ENCODE measurements at regions not wholly inside any gene's neighbourhood (a gene's known extent, or its start where the extent isn't known, plus 50 kb on each side); places are given as distances from the start of the nearest gene placed in this dataset.

DNA sequence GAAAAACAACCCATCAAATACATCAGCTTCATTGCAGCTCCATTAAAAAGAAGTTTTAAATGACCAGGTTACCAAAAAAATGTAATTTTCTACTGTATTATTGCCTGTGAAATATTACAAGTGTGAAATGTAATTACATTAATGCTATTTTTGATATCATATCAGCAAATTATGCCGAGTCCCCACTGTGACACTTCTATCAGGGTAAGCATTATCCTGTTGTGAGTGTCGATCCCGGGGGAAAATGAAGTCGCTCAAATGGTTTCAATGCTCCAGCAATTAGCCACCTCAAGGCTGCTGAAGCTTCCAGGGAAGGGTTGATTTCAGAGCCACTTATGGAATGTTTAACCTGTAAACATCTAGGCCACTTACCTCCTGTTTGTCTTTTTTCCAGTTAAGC is 70.4 kb downstream of the RCN1 start:
- DNase-seq: peak; percentile 79

DNA sequence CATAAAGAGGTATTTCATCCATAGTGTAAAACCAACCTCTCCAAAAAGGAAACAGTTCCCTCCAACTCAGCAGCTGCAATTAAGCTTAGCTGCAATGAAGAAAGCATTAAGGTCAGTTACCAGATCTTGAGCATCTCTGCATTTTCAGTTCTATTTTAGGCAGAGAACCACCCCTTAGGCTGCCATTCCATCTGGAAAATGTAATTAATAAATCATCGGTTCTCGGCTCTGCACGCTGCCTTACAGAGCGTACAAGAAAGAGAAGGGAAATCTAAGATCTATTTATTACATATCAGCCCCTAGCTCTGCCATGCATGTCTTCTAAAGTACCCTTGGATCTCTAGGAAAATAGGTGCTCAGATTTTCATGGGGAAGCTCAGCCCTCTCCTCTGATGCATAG is 71.5 kb downstream of the RCN1 start:
- no peak for DNase-seq

DNA sequence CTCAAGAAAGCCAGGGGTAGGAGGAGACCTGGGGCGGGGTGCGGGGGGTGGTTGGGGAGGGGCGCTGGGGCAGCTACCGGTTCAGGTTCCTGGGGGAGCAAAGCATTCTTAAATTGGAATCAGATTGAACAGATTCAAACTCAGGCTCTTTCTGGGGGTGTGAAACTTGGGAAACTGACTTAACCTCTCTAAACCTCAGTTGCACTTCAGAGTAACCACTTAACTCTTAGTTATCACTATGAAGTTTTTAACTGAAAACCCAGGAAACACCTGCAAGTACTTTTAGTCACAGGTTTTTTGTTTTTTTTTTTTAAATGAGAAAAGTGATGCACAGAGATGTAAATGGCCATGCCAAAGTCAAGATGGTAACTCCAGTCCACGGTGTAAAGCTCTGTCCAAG is 72.0 kb downstream of the RCN1 start:
- DNase-seq: no peak

DNA sequence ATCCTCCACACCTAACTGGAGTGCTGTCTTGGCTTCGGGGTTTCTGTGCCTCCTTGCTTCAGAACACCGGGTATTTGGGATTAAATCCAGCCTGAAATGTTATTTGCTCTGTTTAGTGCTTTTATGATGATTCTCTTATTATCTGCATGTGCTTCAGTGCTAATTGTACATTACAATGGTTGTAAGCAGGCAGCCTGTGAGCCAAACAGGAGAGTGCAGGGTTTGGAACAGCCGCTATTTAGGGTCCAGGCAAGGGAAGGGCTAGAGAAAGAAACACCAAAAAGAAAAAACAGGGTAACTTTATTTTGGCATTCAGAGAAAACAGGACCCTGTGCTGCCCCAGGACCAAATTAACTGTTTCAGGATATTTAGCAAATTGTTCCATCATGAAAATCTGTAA is 72.7 kb downstream of the RCN1 start:
- no peak for DNase-seq

DNA sequence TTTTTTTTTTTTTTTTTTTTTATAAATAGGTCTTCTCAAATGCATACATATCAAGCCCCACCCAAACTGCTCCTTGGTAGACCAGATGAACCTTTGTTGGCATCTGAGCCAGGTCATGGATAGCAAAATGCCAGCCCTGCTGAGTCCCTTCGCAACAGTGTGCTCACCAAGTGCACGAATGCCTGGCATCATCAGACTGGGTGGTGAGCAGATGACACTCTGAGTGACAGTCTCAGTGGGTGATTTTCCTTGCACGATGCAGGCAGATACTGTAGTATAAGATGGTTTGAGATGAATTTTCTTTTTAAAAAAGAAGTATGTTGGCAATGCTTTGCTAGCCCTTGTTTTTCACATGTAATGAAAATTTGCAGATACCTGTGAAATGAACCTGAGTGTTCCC is 74.0 kb downstream of the RCN1 start:
- DNase-seq: no peak

DNA sequence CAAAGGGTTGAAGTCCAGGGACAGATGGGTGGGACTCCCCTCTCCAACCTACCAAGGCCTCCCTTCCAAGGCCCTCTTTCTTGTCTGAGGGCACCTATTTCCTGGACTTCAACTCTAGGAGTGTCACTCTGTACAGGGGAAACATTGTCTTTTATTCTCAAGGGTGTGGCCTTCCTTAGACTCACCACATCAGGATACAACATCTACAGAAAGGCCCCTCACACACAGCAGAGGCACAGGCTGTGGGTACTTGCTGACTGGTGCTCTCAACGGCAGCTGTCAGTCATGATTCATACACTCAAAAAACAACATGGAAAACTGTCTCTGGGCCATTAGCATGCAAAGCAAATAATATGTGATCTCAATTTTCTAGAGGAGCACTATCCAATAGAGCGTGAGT is 78.0 kb downstream of the RCN1 start:
- no peak for DNase-seq

DNA sequence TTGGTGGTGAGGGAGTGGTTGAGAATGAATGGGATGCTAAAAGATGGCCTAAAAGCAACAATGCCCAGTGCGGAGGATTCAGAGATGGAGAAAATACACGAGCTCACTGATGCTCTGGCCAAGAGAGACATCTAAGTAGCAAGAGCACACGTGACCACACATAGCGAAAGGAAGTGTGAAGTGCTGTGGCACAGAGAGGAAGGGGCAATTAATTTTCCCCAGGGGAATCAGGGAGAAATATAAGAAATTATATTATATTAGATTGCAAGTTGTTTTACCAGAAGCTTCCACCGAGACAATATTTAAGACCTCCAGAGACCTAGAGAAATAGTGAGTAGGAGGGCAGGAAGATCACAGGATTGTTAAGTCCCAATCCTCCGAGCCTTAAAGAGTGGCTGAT is 80.6 kb downstream of the RCN1 start:
- DNase-seq: peak; percentile 54

DNA sequence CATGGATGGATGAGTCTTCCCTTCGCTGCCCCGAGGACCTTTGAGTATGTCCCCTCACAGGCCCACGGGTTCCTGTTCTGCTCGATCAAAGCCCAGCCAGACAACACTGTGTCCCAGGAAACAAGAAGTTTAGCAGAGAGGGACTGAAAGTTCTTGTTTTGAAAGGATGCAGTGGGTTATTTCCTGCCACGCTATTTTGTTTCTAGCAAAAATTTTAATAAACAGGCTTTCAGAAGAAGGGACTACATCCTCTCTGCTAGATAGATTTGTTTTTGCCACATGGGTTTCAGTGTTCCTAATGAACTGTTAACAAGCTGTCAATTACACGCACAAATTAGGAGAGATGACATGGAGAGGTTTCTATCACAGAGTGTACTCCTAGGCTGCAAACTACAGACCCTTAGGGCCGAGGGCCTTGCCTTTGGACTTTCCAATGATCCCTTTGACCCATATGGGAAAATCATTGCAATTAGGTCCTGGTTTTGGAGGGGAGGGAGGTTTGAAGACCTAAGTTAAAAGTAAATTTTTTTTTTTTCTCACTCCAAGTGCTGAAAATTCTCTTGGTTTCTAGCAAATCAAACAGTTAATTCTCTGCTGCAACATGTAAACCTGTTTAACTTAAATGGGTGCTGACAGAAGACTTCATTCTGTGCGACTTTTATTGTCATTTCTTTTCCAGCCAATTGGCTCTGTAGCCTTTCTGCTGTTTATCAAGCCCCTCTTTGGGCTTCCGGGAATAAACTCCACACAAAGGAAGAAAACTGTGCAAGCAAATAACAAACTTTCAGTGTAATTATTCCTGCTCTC is 81.4 kb downstream of the RCN1 start:
- DNase-seq: peak; percentile 72

DNA sequence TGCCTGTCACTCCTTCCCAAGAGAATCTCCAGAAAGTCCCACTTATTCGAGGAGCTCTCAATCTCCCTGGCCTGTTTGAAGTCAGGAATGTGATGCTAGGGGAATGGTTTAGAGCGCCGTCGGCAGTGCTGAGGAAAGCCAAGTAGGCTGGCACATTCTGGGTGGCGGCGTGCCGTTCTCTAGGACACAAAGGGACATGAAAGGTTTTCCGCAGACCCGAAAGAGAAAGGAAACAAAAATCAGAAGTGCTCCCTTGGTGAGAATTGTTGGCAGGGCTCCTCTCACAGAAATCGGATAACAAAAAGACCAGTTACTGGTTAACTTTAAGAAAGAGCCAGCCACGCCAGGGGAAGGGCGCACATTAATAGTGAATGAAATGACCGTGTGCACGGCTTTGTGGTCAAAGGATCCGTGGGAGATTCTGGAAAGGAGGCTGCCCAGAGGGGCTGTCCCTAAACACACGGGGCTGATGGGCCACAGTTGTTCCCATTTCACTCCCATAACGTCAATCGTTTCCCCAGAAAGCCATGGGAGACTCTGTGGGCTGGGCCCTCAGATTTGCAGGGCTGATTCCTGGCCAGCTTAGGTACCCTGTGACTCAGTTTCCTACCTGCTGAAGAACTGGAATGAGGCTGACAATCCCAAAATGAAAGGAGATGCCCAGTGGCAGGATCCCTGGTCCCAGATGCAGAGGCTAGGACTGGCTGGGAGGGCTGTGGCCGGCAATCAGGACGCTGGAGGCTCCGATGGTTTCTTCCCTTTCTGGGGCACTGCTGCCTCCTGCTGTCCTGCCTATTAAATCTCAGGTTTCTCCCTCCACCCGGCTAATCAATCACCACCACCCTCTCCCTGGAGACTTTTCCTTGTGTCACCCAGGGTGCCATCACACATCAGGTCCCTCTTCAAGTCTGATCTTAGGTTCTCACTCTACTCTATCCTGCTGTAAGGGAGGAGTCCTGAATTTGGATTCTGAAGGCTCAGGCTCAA is 82.3 kb downstream of the RCN1 start:
- DNase-seq: peak; percentile 50

DNA sequence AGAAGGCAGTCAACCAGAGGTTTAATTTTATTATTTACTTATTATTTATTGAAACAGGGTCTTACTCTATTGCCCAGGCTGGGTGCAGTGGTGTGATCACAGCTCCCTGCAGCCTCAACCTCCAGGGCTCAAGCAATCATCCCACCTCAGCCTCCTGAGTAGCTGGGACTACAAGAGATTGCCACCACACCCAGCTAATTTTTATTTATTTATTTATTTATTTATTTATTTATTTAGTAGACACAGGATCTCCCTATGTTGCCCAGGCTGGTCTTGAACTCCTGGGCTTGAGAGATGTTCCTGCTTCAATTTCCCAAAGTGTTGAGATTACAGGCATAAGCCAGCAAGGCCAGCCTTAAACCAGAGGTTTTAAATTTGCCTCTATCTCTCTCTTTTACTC is 83.1 kb downstream of the RCN1 start:
- no peak for DNase-seq

DNA sequence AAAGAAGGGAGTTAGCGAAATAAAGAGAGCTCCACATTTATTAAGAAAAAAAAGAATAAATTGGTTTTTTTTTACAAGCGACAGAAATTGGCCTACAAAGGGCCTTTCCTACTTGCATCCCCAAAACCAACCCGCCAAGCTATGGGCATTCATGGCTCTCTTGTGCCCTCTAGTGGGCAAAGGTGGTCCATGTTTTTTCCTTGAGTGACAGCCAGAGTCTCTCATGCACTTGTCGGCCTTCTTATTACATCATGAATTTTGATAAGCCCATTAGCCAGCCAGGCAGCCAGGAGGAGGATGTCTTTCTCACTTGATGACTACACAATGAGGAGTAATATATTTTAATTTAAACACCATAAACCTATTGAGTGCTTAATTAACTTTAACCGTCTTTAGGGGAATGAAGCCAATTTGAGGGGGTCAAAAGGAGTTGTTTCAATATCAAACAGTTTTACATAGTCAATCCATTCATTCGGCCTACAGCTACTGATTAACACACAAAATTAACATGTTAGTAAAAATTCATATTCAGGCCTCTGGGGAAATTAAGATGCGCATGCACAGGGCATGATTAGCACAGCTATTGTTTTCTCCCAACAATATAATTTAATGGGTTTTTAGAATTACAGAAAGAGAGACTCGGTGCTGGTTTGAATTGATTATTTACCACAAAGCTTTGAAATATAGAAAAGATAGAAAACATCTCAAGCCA is 85.5 kb downstream of the RCN1 start:
- peak; percentile 98 for DNase-seq

DNA sequence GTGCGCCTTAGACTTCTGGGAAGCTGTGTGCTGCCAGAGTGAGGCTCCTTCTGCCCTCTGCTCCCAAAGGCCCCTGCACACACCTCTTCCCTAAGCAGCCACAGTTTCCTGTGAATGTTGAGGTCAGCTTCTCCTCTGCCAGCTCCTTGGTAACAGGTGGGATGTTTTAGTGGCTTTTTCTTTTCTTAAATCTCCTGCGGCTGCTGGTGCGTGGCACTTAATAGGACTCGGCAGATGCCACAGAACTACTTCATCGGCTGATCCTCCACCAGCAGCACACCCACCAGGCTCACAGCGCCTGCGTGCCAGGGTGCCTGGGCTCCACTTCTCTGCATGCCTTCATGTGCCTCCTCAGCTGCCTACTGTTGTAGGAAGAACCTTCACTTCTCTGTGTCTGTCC is 87.8 kb downstream of the RCN1 start:
- no peak for DNase-seq

DNA sequence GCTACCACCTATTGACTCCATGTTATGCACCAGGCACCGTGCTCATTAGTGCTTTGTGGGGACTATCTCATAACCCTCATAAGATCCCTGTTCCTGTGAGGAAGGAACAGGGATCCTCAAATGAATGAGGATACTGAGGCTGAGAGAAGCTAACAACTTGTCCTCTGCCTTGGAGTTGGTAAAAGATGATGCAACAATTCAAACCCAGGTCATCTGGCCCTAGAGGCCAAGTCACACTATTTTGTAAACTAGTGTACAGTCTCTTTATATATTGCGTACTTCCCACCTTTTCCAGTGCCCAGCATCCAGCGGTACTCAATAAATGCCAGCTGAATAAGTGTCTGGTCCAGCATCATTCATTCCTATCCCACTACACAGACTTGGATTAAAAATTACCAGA is 92.6 kb downstream of the RCN1 start:
- DNase-seq: no peak

DNA sequence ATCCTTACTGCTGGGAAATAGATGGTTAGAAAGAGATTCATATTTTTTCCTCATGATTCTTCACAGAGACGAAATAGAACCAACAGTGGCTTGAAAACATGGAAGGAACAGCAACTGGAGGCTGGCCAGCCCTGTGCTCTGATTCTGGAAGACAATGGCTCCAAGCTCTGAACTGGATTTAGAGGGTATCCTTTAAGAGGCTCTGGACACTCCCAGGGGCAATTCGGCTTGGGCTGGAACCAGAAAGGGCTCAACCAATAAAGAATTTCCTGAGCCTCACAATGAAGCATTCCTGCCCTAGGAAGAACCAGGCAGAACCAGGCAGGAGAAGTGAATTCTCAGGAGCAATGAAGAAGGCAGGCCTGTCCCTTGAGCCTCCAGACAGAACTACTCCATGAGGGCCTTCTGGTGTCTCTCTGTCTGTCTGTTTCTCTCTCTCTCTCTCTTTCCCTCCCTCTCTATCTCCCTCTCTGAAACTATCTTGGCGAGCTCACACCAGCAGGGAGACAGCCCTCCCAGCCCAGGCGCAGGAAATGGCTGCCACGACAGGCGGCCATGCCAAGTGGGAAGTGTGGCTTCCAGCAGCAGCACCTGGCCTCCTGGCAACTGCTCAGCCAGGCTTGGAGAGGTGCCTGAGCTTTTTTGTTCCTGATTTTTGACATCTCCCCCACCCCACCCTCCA is 93.3 kb downstream of the RCN1 start:
- DNase-seq: no peak

DNA sequence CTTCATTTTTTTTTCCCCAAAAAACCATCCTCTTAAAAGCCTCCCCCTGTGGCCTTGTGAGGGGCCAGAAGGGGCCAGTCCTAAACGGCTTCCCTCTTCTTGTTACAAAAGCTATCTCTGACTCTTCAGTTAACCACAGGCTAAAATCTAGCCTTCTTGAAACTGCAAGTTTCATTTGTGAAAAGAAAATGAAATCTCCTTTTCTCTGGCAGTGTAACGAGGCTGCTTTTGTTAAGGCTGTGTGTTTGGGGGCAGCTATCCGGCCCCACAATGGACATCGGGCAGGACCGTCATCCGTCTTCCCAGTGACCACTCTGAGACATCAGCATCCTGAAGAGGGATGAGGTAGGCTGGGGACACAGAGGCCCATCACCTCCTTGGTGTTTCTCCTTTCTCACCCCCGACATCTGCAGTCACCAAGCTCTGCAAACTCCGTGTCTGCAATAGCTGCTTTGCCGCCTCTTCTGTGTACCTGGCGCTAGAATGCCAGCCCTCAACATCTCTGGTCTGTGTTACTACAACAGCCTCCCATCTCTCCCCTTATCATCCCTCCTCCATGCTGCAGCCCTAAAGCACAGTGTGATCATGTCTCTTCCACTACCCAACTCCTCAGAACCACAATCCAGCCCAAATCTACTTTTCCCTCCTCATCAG is 94.0 kb downstream of the RCN1 start:
- DNase-seq: no peak

DNA sequence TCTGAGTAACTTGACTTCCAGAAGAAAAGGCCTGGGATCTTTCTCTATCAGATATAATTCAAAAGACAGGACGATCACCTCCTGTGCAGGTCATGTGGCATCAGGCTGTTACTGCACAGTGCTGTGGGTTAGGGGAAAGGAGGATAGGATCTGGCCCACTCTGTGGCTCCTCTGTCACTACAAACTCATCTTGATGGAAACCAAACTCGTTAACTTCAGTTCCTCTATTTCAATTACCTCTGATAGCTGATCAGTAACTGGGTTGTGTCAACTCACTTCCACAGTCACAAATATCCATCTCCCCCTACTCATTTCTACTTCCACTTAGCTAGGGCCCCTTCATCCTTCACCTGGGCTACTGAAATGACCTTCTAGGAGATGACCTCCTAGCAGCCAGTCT is 95.2 kb downstream of the RCN1 start:
- DNase-seq: no peak

DNA sequence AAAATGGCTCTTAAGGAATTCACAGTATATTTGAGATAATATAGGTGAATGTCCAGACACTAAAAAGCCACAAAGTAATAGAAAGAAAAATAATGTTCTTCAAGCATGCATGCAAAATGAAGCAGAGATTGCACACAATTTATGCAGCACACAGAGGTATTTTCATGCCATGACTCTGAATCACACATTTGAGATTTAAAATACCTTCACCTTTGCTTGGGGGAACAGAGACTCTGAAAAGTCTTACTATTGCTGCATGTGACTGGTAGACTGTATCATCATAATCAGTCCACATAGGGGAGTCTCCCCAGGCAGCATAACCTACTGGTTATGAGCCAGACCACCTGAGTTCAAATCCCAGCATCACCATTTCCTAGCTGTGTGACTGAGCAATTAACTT is 96.2 kb downstream of the RCN1 start:
- no peak for DNase-seq

DNA sequence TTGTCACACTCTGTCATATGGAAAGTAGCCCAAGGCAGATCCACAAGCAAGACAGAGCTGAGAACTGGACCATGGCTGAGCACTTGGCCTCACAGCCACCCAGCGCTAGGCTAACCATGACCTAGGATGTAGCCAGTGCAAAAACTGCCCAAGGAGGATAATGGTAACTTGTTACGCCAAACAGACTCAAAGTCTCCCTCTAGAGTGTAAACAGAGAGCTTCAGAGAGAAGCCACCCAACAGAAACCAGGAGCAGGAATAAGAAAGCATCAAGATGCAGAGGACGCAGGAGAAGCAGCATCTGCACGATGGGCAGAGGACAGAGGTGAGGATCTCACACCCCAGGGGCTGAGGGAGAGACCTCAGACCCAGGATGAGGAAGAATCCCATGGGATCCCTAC is 97.9 kb downstream of the RCN1 start:
- DNase-seq: no peak

DNA sequence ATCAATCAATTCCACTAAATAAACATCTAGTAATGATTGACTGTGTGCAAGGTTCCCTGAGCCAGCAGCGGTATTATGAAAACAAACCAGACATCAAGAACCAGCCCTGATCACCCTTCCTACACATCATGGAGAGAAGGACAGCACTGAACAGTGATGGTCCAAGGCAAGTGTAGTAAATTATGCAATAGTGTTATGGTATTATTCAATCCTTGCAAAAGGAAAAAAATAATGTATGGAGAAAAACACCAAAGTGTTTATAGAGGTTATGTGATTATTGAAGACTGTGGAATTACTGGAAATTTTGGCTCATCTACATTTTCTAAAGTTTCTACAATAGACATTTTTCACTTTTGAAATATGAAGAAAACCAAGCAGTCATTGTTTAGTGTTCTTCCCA is 105.3 kb downstream of the RCN1 start:
- no peak for DNase-seq

DNA sequence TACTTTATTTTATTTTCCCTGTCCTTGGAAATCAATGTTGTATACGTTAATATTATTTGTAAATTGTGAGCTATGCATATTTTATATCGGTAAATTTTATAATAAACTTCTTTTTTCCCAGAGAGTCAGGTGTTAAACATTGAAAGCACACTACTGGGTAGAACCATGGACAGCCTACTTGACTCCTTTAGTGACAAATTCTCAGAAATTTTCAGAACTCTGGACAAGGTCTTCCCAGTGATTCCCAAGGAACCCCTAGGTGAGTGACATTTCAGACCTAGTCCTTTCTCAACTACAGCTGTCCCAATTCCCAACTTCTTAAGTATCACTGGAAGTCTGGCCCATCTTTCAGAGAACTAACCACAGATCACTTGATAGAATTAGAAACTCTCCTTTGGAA is 107.2 kb downstream of the RCN1 start:
- DNase-seq: no peak

DNA sequence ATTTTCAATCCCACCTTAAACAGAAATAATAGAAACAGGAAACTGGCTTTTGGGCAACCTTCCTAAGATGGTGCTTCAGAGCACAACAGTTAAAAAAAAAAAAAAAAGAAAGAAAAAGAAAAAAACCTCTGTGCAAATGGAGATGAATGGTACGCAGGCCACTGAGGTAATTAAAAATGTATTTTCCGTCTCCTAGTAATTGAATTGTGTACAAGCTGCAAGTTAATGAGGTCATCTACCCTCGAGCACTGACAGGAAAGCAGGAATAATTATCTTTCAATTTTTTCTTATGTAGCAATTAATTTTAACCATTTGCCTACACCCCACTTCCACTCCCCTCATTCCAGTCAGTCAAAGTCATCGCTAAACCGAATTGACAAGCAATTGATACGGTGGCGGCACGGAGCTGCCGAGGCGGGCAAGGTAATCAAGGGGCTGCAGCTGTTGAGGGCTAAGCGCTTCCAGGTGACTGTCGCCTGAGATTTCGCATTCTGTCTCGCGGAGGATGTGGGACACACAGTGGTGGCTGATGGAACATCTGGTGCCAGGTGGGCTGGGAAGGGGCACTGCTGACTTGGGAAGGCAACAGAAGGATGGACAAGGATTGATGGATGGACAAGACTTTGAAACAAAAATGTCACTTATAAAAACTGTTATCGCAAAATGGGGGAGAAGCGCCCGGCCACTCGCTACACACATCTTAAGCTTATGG is 109.4 kb downstream of the RCN1 start:
- DNase-seq: peak; percentile 19

DNA sequence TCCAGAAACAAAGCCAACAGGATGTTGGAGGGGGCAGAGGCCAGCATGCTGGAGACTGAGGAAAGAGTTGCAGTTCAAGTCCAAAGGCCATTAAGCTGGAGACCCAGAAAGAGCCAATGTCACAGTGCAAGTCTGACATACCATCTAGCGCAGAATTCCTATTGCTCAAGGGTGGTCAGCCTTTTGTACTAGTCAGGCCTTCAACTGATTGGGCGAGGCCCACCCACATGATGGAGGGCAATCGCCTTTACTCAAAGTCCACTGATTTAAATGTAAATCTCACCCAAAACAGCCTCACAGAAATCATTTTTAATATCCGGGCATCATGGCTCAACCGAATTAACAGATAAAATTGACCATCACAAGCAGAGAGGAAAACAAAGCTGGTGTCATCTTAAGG is 113.9 kb downstream of the RCN1 start:
- no peak for DNase-seq
